BE2C (cell line): ENCODE measurements at regions not wholly inside any gene's neighbourhood (a gene's known extent, or its start where the extent isn't known, plus 50 kb on each side); places are given as distances from the start of the nearest gene placed in this dataset.

Experiments
- DNase-seq: peaks from one replicate; pipeline ENCODE4 v3.0.0-alpha.2; 2020
- H3K27me3 ChIP-seq: fragments of 250-450 bp; sonication (Bioruptor Pico); 2 replicates; pipeline ENCODE4 v1.5.1; 2020; ENCODE audit warnings: mild to moderate bottlenecking
- H3K36me3 ChIP-seq: fragments of 250-450 bp; sonication (Bioruptor Pico); 2 replicates; pipeline ENCODE4 v1.5.1; 2020; ENCODE audit warnings: mild to moderate bottlenecking
- H3K4me1 ChIP-seq: fragments of 250-450 bp; sonication (Bioruptor Pico); 2 replicates; pipeline ENCODE4 v1.5.1; 2020
- H3K4me3 ChIP-seq: 2 replicates; pipeline ENCODE4 v1.5.1; 2011; ENCODE audit warnings: low read depth, low read length
- H3K9me3 ChIP-seq: fragments of 250-450 bp; sonication (Bioruptor Pico); 2 replicates; pipeline ENCODE4 v1.5.1; 2020
- TF ChIP-seq, protein P1 (sequence below): IDR thresholded peaks from 2 replicates; pipeline ENCODE4 v1.5.1; 2012; ENCODE audit warnings: mild to moderate bottlenecking, low read depth, low read length

DNA sequence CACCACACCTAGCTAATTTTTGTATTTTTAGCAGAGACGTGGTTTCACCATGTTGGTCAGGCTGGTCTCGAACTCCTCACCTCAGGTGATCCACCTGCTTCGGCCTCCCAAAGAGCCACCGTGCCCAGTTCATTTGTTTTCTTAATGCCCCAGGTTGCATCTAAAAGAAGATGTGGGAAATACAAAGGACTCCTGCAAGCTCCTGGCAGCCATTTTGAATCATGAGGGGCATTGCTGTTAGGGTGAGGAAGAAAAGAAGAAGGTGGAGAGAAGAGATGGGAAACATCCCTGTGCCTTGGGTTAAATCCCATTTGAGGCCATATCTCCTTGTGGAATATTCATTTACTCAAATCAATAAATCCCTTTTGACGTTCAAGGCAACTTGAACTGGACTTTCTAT, 365.3 kb upstream of the ERCC4 start:
- no peaks in the 10 kb centered on the region for H3K4me1 ChIP-seq
- H3K36me3 ChIP-seq = no peaks in the 10 kb centered on the region
- TF ChIP-seq, protein P1, sequence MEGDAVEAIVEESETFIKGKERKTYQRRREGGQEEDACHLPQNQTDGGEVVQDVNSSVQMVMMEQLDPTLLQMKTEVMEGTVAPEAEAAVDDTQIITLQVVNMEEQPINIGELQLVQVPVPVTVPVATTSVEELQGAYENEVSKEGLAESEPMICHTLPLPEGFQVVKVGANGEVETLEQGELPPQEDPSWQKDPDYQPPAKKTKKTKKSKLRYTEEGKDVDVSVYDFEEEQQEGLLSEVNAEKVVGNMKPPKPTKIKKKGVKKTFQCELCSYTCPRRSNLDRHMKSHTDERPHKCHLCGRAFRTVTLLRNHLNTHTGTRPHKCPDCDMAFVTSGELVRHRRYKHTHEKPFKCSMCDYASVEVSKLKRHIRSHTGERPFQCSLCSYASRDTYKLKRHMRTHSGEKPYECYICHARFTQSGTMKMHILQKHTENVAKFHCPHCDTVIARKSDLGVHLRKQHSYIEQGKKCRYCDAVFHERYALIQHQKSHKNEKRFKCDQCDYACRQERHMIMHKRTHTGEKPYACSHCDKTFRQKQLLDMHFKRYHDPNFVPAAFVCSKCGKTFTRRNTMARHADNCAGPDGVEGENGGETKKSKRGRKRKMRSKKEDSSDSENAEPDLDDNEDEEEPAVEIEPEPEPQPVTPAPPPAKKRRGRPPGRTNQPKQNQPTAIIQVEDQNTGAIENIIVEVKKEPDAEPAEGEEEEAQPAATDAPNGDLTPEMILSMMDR = no peak
- no peak overlapping the region for H3K4me3 ChIP-seq
- H3K9me3 ChIP-seq = no peaks in the 10 kb centered on the region
- H3K27me3 ChIP-seq = no peaks in the 10 kb centered on the region
- DNase-seq = no peak

DNA sequence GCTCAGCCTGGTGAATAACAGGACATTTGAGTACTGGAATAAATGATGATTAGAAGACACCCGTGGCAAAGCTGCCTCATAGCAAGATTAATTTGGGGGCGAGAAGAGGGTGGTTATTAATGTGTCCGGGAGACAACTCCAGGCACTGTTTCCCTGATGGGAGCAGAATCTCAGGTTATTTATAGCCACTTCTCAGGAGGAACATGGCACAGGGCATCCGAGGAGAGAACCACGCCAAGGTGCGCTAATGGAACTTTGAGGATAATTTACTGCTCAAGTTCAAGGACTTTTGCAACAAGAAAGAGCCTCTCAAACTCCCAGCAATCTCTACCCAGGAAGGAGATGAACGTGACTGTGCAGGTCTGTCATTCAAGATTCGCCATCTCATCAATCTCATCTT, 362.5 kb upstream of the ERCC4 start:
- H3K4me1 ChIP-seq = no peaks in the 10 kb centered on the region
- TF ChIP-seq, protein P1 = no peak

DNA sequence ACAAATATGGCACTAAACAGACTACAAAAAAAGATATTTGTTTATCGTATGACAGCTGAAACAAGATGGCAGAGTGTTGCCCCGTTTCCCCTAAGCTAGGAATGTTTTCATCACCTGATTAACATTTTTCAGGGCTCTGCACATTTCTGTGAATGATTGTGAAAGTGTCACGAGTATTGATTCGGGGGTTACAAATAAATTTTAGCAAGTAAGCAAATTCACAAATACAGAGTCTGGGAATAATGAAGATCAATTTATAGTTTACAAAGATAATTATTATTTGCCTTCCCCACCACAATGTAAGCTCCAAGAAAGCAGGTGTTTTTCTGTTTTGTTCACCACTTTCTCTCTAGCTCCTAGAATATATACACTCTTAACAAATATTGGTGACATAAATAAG, 361.2 kb upstream of the ERCC4 start:
- TF ChIP-seq, protein P1 = no peak
- Histone ChIP-seq H3K36me3 (no peaks in the 10 kb centered on the region), H3K4me1 (no peaks in the 10 kb centered on the region), H3K4me3 (no peak overlapping the region), H3K27me3 (no peaks in the 10 kb centered on the region), H3K9me3 (no peaks in the 10 kb centered on the region)
- no peak for DNase-seq

More for the DNA sequence above, 362.5 kb upstream of the ERCC4 start:
- Histone ChIP-seq H3K9me3 (no peaks in the 10 kb centered on the region), H3K4me3 (no peak overlapping the region), H3K36me3 (no peaks in the 10 kb centered on the region), H3K27me3 (no peaks in the 10 kb centered on the region)
- DNase-seq = no peak

DNA sequence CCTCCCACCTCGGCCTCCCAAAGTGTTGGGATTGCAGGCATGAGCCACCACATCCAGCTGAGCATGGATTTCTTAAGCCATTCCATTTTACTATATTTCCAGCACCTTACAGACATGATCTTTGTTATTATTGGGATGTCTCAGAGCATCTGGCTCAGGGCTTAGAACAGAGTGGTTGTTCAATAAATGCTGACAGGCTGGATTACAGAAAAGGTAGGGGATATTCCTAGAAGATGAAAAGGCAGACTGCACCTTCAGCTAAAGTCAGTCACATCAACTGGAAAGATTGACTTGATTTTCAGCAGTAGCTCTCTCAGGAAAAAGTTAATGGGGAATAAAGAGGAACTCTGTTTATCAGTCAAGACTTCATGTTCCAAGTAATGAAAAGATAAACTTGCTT, 360.3 kb upstream of the ERCC4 start:
- TF ChIP-seq, protein P1 = no peak
- H3K4me3 ChIP-seq = no peak overlapping the region
- no peaks in the 10 kb centered on the region for H3K36me3 ChIP-seq
- DNase-seq = no peak
- no peaks in the 10 kb centered on the region for H3K27me3 ChIP-seq
- H3K4me1 ChIP-seq = no peaks in the 10 kb centered on the region
- no peaks in the 10 kb centered on the region for H3K9me3 ChIP-seq

DNA sequence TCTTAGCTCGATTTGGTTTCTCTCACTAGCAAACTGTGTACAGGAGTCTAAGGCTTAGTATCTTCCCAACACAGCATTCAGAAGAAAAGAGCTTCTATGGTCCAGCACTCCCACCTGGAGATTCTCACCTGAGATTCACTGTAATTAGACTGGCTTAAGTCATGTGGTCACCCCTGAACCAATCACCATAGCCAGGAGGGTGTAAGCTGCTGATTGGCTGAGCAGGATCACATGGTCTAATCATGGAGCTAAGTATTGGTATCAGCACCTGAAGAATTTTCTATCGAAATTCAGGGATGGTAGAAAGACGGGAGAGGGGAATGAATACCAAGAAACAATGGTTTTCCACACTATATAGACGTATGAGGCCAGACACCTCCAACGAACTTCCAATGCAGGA, 359.8 kb upstream of the ERCC4 start:
- Histone ChIP-seq H3K4me1 (no peaks in the 10 kb centered on the region), H3K36me3 (no peaks in the 10 kb centered on the region)

DNA sequence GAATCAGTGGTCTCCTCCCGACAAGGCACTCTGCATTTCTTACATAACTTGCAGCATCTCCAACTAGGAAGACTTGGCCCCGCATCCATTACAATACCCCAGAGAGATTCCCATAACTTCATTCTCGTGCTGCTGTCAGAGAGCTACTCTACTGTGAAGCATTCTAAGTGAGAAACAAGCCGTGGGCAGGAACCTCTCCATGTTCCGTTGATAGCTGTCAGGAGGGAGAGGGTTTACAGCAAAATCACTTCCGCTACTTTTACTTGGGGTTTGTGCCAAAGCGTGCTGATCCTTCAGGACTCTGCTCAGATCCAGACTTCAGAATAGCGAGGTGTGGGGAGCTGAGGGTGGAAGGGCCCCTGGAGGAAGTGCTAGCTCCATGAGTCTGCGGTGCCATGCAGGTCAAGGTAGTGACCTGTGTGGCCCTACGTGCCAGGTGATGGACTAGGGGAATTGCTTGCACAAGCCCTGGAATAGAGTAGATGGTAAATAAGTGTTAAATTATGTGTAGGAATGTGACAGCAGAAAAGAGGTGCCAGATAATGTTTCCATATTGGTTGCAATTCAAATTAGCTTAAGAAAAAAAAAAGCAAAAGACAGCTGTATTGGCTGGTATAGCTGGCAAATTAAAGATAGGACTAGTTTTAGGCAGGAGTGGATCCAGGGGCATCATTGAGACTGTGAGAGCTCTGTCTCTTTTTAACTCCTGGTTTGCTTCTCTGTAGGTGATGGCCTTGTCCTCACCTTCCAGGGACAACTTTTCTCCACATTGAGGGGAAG, 358.5 kb upstream of the ERCC4 start:
- H3K4me1 ChIP-seq = no peaks in the 10 kb centered on the region
- no peaks in the 10 kb centered on the region for H3K36me3 ChIP-seq
- DNase-seq = no peak
- H3K27me3 ChIP-seq = no peaks in the 10 kb centered on the region
- TF ChIP-seq, protein P1 = no peak
- no peaks in the 10 kb centered on the region for H3K9me3 ChIP-seq
- H3K4me3 ChIP-seq = no peak overlapping the region

More for the DNA sequence above, 359.8 kb upstream of the ERCC4 start:
- Histone ChIP-seq H3K4me3 (no peak overlapping the region), H3K9me3 (no peaks in the 10 kb centered on the region), H3K27me3 (no peaks in the 10 kb centered on the region)
- no peak for DNase-seq
- TF ChIP-seq, protein P1 = no peak
